ENCODE measurements at regions not wholly inside any gene's neighbourhood (a gene's known extent, or its start where the extent isn't known, plus 50 kb on each side); places are given as distances from the start of the nearest gene placed in this dataset.

DNA sequence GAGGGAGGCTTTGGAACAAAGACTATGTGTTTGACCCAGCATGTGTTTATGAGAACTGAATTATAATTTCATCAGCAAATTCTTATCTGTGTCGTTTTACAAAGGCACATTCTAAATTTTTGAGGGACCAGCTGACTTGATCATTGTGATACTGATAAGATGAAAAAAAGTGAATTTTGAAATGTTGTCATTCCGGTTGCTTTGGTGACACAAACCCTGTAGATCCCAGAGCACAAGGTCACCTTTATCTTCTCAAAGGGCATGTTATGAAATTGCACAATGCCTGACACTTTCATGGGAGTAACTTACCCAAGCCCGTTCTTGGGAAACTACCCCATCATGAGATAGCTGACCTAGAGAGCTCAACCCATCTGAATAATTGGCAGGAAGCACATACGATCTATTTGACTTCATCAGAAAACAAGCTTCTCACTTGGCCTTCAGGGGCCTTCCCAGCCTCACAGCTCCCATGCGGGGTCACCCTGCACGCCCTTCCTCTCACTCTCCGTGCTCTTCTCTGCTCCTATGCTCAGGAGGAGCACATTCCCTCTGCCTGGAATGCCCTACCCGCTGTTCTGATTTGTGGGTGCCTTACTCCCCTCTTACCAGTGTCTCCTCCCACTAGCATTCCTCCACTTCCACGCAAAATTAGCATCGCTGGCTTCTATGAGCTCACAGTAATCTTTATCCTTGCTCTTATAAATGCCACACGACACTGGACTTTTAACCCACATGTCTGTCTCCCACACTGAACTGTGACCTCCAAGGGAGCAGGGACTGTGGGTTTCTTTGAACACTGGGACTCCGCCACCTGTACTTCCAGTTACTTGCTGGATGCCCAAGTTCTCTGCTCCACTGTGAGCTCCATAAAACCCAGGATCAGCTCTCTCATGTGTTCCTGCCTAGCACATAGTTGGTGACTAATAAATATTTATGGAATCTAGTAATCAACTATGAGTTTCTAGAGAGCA lies 555.8 kb upstream of the ID2 start:
- TF ChIP-seq POLR2A (IDR thresholded peaks at IDR 0.05): no peak
- TF ChIP-seq, protein P1, sequence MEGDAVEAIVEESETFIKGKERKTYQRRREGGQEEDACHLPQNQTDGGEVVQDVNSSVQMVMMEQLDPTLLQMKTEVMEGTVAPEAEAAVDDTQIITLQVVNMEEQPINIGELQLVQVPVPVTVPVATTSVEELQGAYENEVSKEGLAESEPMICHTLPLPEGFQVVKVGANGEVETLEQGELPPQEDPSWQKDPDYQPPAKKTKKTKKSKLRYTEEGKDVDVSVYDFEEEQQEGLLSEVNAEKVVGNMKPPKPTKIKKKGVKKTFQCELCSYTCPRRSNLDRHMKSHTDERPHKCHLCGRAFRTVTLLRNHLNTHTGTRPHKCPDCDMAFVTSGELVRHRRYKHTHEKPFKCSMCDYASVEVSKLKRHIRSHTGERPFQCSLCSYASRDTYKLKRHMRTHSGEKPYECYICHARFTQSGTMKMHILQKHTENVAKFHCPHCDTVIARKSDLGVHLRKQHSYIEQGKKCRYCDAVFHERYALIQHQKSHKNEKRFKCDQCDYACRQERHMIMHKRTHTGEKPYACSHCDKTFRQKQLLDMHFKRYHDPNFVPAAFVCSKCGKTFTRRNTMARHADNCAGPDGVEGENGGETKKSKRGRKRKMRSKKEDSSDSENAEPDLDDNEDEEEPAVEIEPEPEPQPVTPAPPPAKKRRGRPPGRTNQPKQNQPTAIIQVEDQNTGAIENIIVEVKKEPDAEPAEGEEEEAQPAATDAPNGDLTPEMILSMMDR (IDR thresholded peaks at IDR 0.05): no peak
